GM19455 (cell line): ENCODE measurements at regions not wholly inside any gene's neighbourhood (a gene's known extent, or its start where the extent isn't known, plus 50 kb on each side); places are given as distances from the start of the nearest gene placed in this dataset.
A peak's percentile ranks its signal among the peaks of the same experiment; 100 is the strongest.
"Not testable (repeated sequence)": the region's sequence is repeated elsewhere in the genome, so short reads cannot be mapped to it uniquely, and the experiment has no call there.

ENCODE experiments used
- ATAC-seq: cut with Tn5 transposase; IDR thresholded peaks from one replicate; pipeline ENCODE4 v1.9.1; 2021; ENCODE audit not compliant: unreplicated experiment

- ATAC-seq = no peak
Observed at GRCh38 chrY:19059733-19060132, 286.2 kb upstream of the HSFY2 start.

DNA sequence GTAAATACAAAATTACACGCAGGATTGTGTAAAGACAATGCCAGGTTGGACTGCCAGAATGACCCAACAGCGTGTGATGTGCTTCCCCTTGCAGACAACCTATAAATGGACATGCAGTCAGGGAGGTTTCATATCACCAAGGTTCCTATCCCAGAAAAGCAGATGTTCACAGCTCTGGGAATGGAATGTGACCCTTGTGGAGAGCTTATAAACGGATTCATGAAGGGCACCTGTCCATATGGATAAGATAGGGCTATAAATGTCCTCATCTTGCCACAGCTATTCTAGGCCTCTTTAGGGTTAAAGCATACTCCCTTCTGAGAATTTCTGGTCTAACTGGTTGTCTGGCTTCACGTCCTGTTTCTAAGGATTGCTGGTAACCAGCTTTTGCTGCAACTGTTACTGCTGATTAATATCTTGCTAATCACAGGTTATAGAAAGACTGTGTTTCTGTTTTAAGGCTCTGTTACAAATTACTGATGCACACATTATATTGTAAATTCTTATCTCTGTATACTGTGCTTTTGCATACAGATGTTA is 285.4 kb upstream of the HSFY2 start:
- ATAC-seq = no peak

DNA sequence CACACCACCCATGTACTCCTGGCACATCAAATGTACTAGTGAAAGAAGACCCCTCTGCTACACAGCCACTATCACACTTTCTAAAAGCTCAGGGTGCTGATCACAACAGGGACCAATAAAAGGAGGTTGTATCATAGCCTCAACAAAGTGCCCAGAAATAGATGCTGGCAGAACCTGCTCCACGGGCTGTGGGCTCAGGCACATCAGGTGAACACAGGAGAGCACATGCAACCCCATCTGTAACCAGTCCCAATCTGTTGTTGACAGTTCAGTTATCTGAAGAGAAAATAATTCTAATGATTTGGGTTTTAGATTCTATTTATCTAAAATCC is 282.6 kb upstream of the HSFY2 start:
- ATAC-seq = no peak

- ATAC-seq = no peak
Observed at GRCh38 chrY:19055232-19056137, 281.9 kb upstream of the HSFY2 start.

GRCh38 chrY:19053806-19054205 is 280.3 kb upstream of the HSFY2 start:
- ATAC-seq = no peak

GRCh38 chrY:19051021-19051420 is 277.5 kb upstream of the HSFY2 start:
- no peak for ATAC-seq

DNA sequence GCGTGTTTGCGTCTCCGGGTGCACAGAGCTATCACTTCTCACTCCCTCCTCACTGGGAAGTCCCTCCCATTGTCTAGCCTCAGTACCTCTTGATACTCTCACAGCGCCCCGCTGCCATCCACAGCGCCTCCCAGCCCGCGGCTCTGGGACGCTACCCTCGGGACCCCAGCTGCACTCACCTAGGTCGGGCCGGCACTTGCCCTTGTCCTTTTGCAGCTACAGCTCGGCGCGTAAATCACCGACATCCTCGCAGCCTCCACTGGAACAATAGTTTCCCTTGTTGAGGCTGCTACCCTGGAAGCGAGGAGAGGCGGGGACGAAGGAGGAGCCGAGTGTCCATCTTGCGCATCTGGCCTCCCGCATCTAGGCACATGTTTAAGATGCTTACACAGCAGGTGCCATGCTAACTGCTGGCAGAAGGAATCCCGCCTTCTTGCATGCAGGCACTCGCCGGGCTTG is 269.5 kb upstream of the HSFY2 start:
- no peak for ATAC-seq

DNA sequence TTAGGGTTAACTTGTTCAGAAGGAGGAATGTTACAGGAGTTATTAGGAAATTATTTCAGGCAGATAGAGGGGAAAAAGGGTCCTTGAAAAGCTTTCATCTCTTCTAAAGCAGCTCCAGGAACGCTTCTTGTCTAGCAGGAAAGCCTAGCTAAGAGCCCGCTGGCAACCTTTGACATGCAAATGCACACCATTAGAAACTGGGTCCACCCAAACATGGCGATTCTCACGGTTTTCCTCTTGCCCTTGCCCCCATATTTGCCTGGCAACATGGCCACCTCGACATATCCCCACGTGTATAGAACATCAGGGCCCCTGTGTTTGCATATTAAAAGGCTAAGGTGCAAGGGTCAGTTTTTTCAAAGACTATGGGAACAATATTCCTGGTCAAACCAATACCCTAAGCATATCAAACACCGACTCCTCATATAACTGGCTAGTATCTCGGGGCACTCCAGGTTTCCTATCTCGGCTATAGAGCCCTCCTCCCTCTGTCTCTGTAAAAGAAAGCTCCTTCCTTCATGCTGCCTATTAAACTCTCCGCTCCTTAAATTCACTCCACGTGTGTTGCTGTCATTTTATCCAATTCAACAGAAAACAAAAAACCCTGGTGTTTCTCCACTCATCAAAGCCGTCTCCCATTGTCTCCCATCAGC is 268.9 kb upstream of the HSFY2 start:
- ATAC-seq = no peak

GRCh38 chrY:19026631-19027030 is 253.1 kb upstream of the HSFY2 start:
- no peak for ATAC-seq

DNA sequence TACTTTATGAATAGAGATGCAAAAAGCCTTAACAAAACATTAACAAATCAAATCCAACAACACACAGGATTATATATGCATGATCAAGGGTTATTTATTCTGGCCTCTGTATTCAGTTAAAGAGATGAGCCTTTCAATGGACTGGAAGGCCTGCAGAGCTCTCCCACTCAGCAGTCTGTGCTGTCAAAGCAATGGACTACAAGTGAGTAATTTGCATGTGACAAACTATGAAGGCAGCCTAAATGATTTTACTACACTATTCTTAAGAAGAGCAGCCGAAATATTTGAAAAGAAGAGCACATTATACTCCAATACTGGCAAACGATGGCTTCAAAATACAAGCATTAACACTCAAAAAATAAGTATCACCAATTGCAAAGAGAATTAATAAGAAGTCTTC is 250.4 kb upstream of the HSFY2 start:
- ATAC-seq = no peak

DNA sequence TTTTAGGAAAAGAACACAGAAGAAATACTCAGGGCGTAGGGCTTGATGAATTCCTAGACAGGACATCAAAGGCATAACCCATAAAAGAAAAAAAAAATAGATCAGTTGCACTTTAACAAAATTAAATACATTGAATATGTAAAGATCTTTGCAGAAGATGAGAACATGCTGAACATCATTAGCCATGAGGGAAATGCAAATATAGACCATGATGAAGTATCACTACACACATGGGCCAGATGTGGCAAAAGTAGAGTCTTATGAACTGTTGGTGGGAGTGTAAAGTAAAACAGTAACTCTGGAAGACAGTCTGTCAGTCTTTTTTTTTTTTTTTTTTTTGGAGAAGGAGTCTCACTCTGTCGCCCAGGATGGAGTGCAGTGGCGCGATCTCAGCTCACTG is 246.7 kb upstream of the HSFY2 start:
- no peak for ATAC-seq

DNA sequence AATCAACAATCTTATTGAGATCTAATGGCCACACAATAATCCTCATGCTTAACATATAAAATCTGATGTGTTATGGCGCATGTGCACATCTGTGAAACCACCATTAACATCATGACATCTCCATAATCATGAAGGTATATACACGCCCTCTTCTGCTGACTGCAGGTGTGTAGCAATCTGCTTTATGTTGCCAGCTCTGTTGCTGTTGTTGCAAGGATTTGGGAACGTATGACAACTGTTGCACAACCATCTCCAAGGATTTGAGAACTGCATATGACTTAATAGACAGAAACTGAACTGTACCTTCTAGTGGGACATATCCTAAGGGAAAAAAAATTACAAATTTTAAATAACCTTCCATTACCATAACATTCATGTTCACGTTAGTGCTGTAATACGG is 243.5 kb upstream of the HSFY2 start:
- no peak for ATAC-seq

DNA sequence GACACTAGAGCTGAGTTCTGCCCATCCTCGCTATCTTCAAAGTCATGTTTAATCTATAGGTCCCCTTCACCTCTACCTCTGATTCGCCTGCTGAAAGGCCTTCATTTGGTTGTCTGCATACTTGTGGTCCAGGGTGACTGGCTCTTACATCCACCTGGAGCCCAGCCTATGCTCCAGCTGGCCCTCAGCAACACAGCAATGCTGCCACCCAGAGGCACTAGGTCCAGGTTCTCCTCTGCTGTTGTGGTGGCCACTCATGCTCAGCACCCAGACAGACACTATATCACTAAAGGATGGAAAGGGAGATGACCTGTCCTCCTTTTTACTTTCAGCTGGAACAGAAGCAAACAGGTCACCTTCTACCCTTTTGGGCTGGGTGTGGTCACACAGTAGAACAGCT is 242.3 kb upstream of the HSFY2 start:
- ATAC-seq = no peak

DNA sequence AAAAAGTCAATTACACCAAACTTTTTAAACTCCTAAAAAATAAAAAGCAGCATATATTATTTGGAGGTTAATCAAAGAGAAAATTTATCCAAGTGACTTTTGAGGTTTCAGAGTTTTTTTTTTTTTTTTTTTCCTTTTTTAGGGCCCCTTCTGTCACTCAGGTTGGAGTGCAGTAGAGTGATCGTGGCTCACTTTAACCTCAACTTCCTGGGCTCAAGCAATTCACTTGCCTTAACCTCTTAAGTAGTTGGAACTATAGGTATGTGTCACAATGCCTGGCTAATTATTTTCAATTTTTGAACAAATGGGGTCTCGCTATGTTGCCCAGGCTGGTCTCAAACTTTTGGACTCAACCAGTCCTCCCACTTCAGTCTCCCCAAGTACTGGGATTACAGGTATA is 241.7 kb upstream of the HSFY2 start:
- no peak for ATAC-seq

DNA sequence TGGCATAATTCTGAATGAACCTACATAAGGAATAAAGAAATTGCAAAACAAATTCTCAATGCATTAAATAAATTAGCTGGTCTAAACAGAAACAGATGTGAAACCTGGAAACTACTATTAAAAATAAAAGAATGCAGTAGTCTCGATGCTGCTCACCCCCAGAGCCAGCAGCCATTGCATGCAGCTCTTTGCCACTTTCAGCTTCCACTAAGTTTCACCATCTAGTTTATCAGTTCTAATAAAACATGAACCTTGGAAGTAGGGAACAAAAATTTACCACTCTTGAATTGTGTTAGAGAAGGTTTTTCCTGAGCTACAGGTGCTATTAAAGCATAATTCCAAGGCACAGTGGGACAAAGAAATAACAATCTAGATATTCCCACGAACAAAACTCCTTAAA is 239.4 kb upstream of the HSFY2 start:
- ATAC-seq = no peak

- ATAC-seq = peak; percentile 61
Observed at GRCh38 chrY:19011605-19012090, 238.1 kb upstream of the HSFY2 start.

DNA sequence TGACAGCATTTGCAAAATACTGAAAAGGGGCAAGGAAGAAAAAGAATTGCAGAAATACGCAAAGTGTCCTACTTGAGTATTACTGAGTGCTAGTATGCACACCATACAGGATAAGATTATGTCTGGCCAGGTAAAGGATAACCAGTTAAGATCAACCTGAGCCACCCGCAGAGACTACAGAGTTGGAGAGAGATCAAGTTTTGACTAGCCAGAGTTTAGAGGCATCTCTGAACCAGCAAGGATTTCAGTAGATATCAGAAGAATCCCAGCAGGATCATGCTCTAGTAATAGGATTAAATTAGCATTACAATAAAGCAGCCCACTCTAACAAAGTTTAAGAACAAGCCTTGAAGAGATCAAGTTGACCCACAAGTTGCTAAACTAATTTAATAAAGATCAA is 232.7 kb upstream of the HSFY2 start:
- ATAC-seq = no peak

- no peak for ATAC-seq
Observed at GRCh38 chrY:19005579-19005978, 232.0 kb upstream of the HSFY2 start.

- no peak for ATAC-seq
Observed at GRCh38 chrY:18997635-18998240, 224.2 kb upstream of the HSFY2 start.

DNA sequence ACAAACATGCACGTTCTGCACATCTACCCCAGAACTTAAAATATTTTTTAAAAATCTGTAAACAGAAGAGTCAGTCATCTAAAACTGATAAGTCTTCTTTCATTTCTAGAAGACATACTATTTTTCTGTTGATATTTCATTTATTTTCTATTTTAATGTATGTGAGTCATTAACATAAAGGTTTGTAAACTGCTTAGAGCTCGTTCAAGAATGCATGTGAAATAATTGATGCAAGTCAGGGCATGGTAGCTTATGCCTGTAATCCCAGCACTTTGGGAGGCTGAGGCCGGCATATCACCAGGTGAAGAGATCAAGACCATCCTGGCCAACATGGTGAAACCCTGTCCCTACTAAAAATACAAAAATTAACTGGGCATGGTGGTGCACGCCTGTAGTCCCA is 219.9 kb upstream of the HSFY2 start:
- ATAC-seq = no peak

DNA sequence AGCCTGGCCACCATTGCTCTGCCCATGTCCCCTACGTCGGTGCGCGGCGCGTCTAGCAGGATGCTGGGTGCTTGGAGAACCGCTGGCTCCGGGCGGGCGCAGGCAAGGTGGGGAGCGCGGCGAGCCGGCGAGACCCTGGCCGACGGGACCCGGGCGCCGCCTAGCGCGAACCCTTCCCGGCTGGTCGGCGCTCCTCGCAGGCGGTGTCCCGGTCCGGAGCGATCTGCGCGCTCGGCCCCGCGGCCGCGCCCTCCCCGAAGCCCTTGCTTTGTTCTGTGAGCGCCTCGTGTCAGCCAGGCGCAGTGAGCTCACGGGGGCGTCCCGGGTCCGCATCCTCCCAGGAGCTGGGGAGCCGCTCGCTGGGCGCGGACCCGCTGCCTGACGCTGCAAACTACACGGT is 219.1 kb upstream of the HSFY2 start:
- not testable (repeated sequence) for ATAC-seq

DNA sequence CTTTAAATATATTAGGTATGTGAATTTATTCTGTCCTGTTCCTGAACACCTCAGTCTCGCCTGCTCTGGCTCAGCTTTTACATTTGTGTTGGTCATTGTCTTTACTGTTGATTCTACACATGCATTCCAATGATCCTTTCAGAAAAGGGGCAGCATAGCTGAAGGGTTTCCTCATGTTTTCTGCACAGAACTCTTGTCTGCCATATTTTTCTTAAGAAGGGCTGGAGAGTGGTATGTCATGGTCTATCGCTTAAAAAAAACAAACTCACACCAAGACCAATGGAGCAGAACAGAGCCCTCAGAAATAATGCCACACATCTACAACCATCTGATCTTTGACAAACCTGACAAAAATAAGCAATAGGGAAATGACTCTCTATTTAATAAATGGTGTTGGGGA is 215.8 kb upstream of the HSFY2 start:
- ATAC-seq = no peak
